Endothelial cell of umbilical vein (primary cell): ENCODE measurements at regions not wholly inside any gene's neighbourhood (a gene's known extent, or its start where the extent isn't known, plus 50 kb on each side); places are given as distances from the start of the nearest gene placed in this dataset.

Source experiments
- BruUV-seq: library from RNA; stranded (reverse); fragments of 400-500 nt; replicated peaks from 2 replicates; lab custom pipeline; 2021; lab: Mats Ljungman, UMichigan
- CTCF ChIA-PET: fragments of 300-600, 350-600 bp; sonication (Branson Sonifier 250); formaldehyde crosslinking; loops from one replicate; lab custom pipeline; 2021; ENCODE audit warnings: antibody characterized with exemption, inconsistent platforms; lab: Charles Lee
- POLR2A ChIA-PET: fragments of 300-600, 350-600 bp; sonication (Branson Sonifier 250); formaldehyde crosslinking; loops from one replicate; lab custom pipeline; 2021; ENCODE audit warnings: antibody characterized with exemption, inconsistent platforms; lab: Charles Lee
- DNase-seq: peaks from one replicate; pipeline ENCODE4 v3.0.0-alpha.2; 2011; ENCODE audit warnings: low read depth, low spot score
- FAIRE-seq: peaks from 2 replicates; lab custom pipeline; 2011; peaks lifted over from hg19 to GRCh38; lab: Jason Lieb, UNC
- H2AFZ ChIP-seq: 2 replicates; pipeline ENCODE4 v1.6.0; 2012; ENCODE audit warnings: low read depth, low read length, control low read depth, inconsistent platforms
- H3K27ac ChIP-seq: 2 replicates; pipeline ENCODE4 v1.5.1; 2011; ENCODE audit warnings: low read depth, mild to moderate bottlenecking, control low read depth, low read length, moderate library complexity; ENCODE audit not compliant: insufficient read depth
- H3K27me3 ChIP-seq, 2 experiments: 2 replicates each; pipeline versions ENCODE4 v1.6.0 to v1.6.1; 2011; ENCODE audit warnings: low read length in 2 of 2, mixed read lengths in 1 of 2; ENCODE audit not compliant: control insufficient read depth in 2 of 2, insufficient read depth in 2 of 2
- H3K36me3 ChIP-seq, 2 experiments: 2 replicates in 1 of 2; 3 replicates in 1 of 2; pipeline ENCODE4 v1.5.1; 2011; ENCODE audit warnings: low read length in 2 of 2, mild to moderate bottlenecking in 1 of 2, moderate library complexity in 1 of 2; ENCODE audit not compliant: control insufficient read depth in 2 of 2, insufficient read depth in 2 of 2; ENCODE audit errors: extremely low read depth in 1 of 2
- H3K4me1 ChIP-seq: 3 replicates; pipeline ENCODE4 v1.5.1; 2011; ENCODE audit warnings: mild to moderate bottlenecking, low read length; ENCODE audit not compliant: control insufficient read depth, insufficient read depth; ENCODE audit errors: extremely low read depth
- H3K4me2 ChIP-seq: 2 replicates; pipeline ENCODE4 v1.6.1; 2011; ENCODE audit warnings: low read length, control low read depth, mixed read lengths; ENCODE audit not compliant: insufficient read depth
- H3K4me3 ChIP-seq, 3 experiments: fragments of 200-600 bp in 1 of 3; sonication (generic), shearing (Covaris generic) in 1 of 3; replicated peaks in 1 of 3; 2 replicates each; pipeline ENCODE4 v1.5.1; 2011 to 2016; ENCODE audit warnings: control low read depth in 3 of 3, low read length in 3 of 3, mild to moderate bottlenecking in 2 of 3, inconsistent platforms in 1 of 3, low read depth in 1 of 3, moderate library complexity in 1 of 3; ENCODE audit not compliant: insufficient read depth in 1 of 3
- H3K79me2 ChIP-seq: 2 replicates; pipeline ENCODE4 v1.6.0; 2012; ENCODE audit warnings: low read length, inconsistent platforms; ENCODE audit not compliant: control insufficient read depth, insufficient read depth
- H3K9ac ChIP-seq: replicated peaks from 2 replicates; pipeline ENCODE3; 2011; ENCODE audit warnings: low read length, control low read depth; ENCODE audit not compliant: insufficient read depth; ENCODE audit errors: extremely low read depth
- H3K9me1 ChIP-seq: replicated peaks from 3 replicates; pipeline ENCODE4 v1.6.0; 2011; ENCODE audit warnings: mild to moderate bottlenecking, low read length; ENCODE audit not compliant: control insufficient read depth, insufficient read depth; ENCODE audit errors: extremely low read depth
- H3K9me3 ChIP-seq: replicated peaks from 2 replicates; pipeline ENCODE4 v1.5.1; 2012; ENCODE audit warnings: low read length, inconsistent platforms; ENCODE audit not compliant: control insufficient read depth, insufficient read depth
- H4K20me1 ChIP-seq: replicated peaks from 2 replicates; pipeline ENCODE3; 2011; ENCODE audit warnings: mild to moderate bottlenecking, low read length; ENCODE audit not compliant: control insufficient read depth, insufficient read depth; ENCODE audit errors: extremely low read depth
- CTCF ChIP-seq, 2 donors: IDR thresholded peaks; 1 replicate in 1 of 2; 2 replicates in 1 of 2; pipeline ENCODE4 v1.5.1; 2011; ENCODE audit warnings: low read length in 2 of 2, mild to moderate bottlenecking in 2 of 2, moderate library complexity in 2 of 2, control low read depth in 1 of 2, inconsistent platforms in 1 of 2, low read depth in 1 of 2; ENCODE audit not compliant: insufficient read depth in 1 of 2; ENCODE audit errors: extremely low read depth in 1 of 2
- EZH2 ChIP-seq: IDR thresholded peaks from 2 replicates; pipeline ENCODE4 v1.6.1; 2012; ENCODE audit warnings: borderline replicate concordance, low read depth, mild to moderate bottlenecking, moderate library complexity, low read length, inconsistent platforms; ENCODE audit not compliant: severe bottlenecking
- FOS ChIP-seq: IDR thresholded peaks from 2 replicates; pipeline ENCODE4 v1.6.1; 2011; ENCODE audit warnings: mild to moderate bottlenecking, low read length, moderate library complexity, borderline replicate concordance; ENCODE audit not compliant: insufficient read depth
- GATA2 ChIP-seq: IDR thresholded peaks from 2 replicates; pipeline ENCODE4 v1.7.0; 2011; ENCODE audit warnings: low read depth, mild to moderate bottlenecking, moderate library complexity, mixed read lengths, low read length; ENCODE audit not compliant: insufficient read length, insufficient read depth
- JUN ChIP-seq: IDR thresholded peaks from 2 replicates; pipeline ENCODE4 v1.6.1; 2011; ENCODE audit warnings: borderline replicate concordance, low read depth; ENCODE audit not compliant: insufficient read length, insufficient read depth
- MAX ChIP-seq: IDR thresholded peaks from 2 replicates; pipeline ENCODE4 v1.6.1; 2011; ENCODE audit not compliant: insufficient read depth, insufficient read length
- MYC ChIP-seq: IDR thresholded peaks from one replicate; pipeline ENCODE4 v1.6.1; 2011; ENCODE audit warnings: mild to moderate bottlenecking, low read depth, low read length
- POLR2A ChIP-seq: IDR thresholded peaks from 2 replicates; pipeline ENCODE4 v1.6.1; 2012; ENCODE audit warnings: low read depth, mild to moderate bottlenecking, control low read depth, low read length
- POLR2AphosphoS5 ChIP-seq: IDR thresholded peaks from 2 replicates; pipeline ENCODE4 v1.6.1; 2012; ENCODE audit warnings: low read depth, mild to moderate bottlenecking, control low read depth, low read length, moderate library complexity; ENCODE audit not compliant: insufficient read depth
- dilution Hi-C: fragments of 300-500 bp; cut with MboI; formaldehyde crosslinking; loops from one replicate; pipeline ENCODE4 v1.15.0; 2019; ENCODE audit warnings: low sequenced_read_pairs; ENCODE audit not compliant: extremely low pct_ligation_motif_present
- intact Hi-C: fragments of 100-400 bp; cut with micrococcal nuclease; formaldehyde crosslinking; loops from one replicate; pipeline ENCODE4 v1.10.0; 2022

GRCh38 chr10:44178856-44179255, 206.0 kb downstream of the CXCL12 start:
- no peak overlapping the region for H3K4me3 ChIP-seq
- no peaks in the 10 kb centered on the region for H3K4me1 ChIP-seq
- no peak for TF ChIP-seq FOS
- no peak for TF ChIP-seq JUN
- TF ChIP-seq POLR2AphosphoS5: no peak
- TF ChIP-seq MAX: no peak
- no peak for TF ChIP-seq POLR2A
- no peak overlapping the region for H3K4me2 ChIP-seq
- H3K9ac ChIP-seq: no peak overlapping the region
- intact Hi-C loops (no loop called here), dilution Hi-C loops (no loop called here)
- H3K79me2 ChIP-seq: no peaks in the 10 kb centered on the region
- no peak overlapping the region for H3K27ac ChIP-seq
- no peaks in the 10 kb centered on the region for H3K9me1 ChIP-seq
- no peaks in the 10 kb centered on the region for H4K20me1 ChIP-seq
- no peak for FAIRE-seq
- DNase-seq: no peak
- no peaks in the 10 kb centered on the region for H3K27me3 ChIP-seq
- H3K36me3 ChIP-seq: no peaks in the 10 kb centered on the region
- H2AFZ ChIP-seq: no peak overlapping the region
- BruUV-seq: no TSS peak
- ChIA-PET CTCF (no interaction called here), POLR2A (no interaction called here)
- H3K9me3 ChIP-seq: no peaks in the 10 kb centered on the region

- TF ChIP-seq MYC (no peak), EZH2 (no peak), MAX (no peak), GATA2 (no peak), POLR2A (no peak), POLR2AphosphoS5 (no peak), FOS (no peak), CTCF (IDR thresholded peaks at IDR 0.05; ENCODE audit: extremely low read depth in 1 of 2, insufficient read depth in 1 of 2, low read depth in 1 of 2, low read length in 2 of 2) (no peak), JUN (no peak)
- Histone ChIP-seq H3K9me3 (no peaks in the 10 kb centered on the region), H4K20me1 (no peaks in the 10 kb centered on the region), H3K27me3 (no peaks in the 10 kb centered on the region), H3K4me1 (no peaks in the 10 kb centered on the region), H3K79me2 (no peaks in the 10 kb centered on the region), H3K9ac (no peak overlapping the region), H3K4me3 (no peak overlapping the region), H2AFZ (no peak overlapping the region), H3K4me2 (no peak overlapping the region), H3K36me3 (no peaks in the 10 kb centered on the region), H3K27ac (no peak overlapping the region), H3K9me1 (no peaks in the 10 kb centered on the region)
- no peak for FAIRE-seq
- ChIA-PET POLR2A (no interaction called here), CTCF (no interaction called here)
- DNase-seq: no peak
- dilution Hi-C loops: no loop called here
- intact Hi-C loops: no loop called here
- BruUV-seq: no TSS peak
Observed at GRCh38 chr10:44178281-44178680, 206.6 kb downstream of the CXCL12 start.
